ENCODE measurements at regions not wholly inside any gene's neighbourhood (a gene's known extent, or its start where the extent isn't known, plus 50 kb on each side); places are given as distances from the start of the nearest gene placed in this dataset.

GRCh38 chr4:111501946-111502345, 643.3 kb upstream of the FAM241A start:
- DNase-seq, result no peak
- Mint-ChIP-seq H3K27me3 (ENCODE audit: low read depth in 3 of 3) (no peaks in the 10 kb centered on the region), H3K4me1 (no peaks in the 10 kb centered on the region), H3K4me3 (no peak overlapping the region), H3K9me3 (peaks cover 0 to 40% (median 7%) of the 10 kb centered on the region in 6 donors), H3K27ac (no peak overlapping the region), H3K36me3 (no peaks in the 10 kb centered on the region)

- DNase-seq, result no peak
- Mint-ChIP-seq H3K27ac (no peak overlapping the region), H3K36me3 (no peaks in the 10 kb centered on the region), H3K9me3 (peaks cover 0 to 36% (median 6%) of the 10 kb centered on the region in 6 donors), H3K4me3 (no peak overlapping the region), H3K4me1 (no peaks in the 10 kb centered on the region), H3K27me3 (ENCODE audit: low read depth in 3 of 3) (no peaks in the 10 kb centered on the region)
Observed at GRCh38 chr4:111502626-111503025, 642.6 kb upstream of the FAM241A start.

GRCh38 chr4:111506706-111507105, 638.5 kb upstream of the FAM241A start:
- Mint-ChIP-seq H3K27ac (no peak overlapping the region), H3K27me3 (ENCODE audit: low read depth in 3 of 3) (no peaks in the 10 kb centered on the region), H3K4me1 (no peaks in the 10 kb centered on the region), H3K9me3 (peaks cover 0 to 39% (median 12%) of the 10 kb centered on the region in 6 donors), H3K36me3 (no peaks in the 10 kb centered on the region), H3K4me3 (no peak overlapping the region)
- no peak for DNase-seq

- Mint-ChIP-seq H3K27me3 (ENCODE audit: low read depth in 3 of 3) (no peaks in the 10 kb centered on the region), H3K27ac (no peak overlapping the region), H3K9me3 (peaks cover 6 to 36% (median 13%) of the 10 kb centered on the region in 6 donors), H3K36me3 (no peaks in the 10 kb centered on the region), H3K4me1 (no peaks in the 10 kb centered on the region), H3K4me3 (no peak overlapping the region)
- no peak for DNase-seq
Observed at GRCh38 chr4:111510535-111510934, 634.7 kb upstream of the FAM241A start.

- H3K36me3 Mint-ChIP-seq, result no peaks in the 10 kb centered on the region
- peaks cover 0 to 2% (median 0%) of the 10 kb centered on the region in 3 donors for H3K27me3 Mint-ChIP-seq (ENCODE audit: low read depth in 3 of 3)
- no peak overlapping the region for H3K4me3 Mint-ChIP-seq
- peaks cover 7 to 27% (median 12%) of the 10 kb centered on the region in 6 donors for H3K9me3 Mint-ChIP-seq
- DNase-seq, result no peak
- H3K4me1 Mint-ChIP-seq, result no peaks in the 10 kb centered on the region
- H3K27ac Mint-ChIP-seq, result no peak overlapping the region
Observed at GRCh38 chr4:111512081-111512783, 633.0 kb upstream of the FAM241A start.

GRCh38 chr4:111519683-111520082, 625.6 kb upstream of the FAM241A start:
- Mint-ChIP-seq H3K4me3 (no peak overlapping the region), H3K36me3 (no peaks in the 10 kb centered on the region), H3K4me1 (no peaks in the 10 kb centered on the region), H3K27ac (no peak overlapping the region), H3K27me3 (ENCODE audit: low read depth in 3 of 3) (peaks cover 0 to 2% (median 2%) of the 10 kb centered on the region in 3 donors), H3K9me3 (peaks cover 0 to 18% (median 7%) of the 10 kb centered on the region in 6 donors)
- no peak for DNase-seq

GRCh38 chr4:111530446-111530845, 614.8 kb upstream of the FAM241A start:
- H3K27me3 Mint-ChIP-seq (ENCODE audit: low read depth in 3 of 3), result peaks cover 0 to 7% (median 5%) of the 10 kb centered on the region in 3 donors
- no peak for DNase-seq
- H3K9me3 Mint-ChIP-seq, result peaks cover 13 to 72% (median 29%) of the 10 kb centered on the region in 6 donors
- H3K27ac Mint-ChIP-seq, result no peak overlapping the region
- H3K4me1 Mint-ChIP-seq, result no peaks in the 10 kb centered on the region
- H3K36me3 Mint-ChIP-seq, result no peaks in the 10 kb centered on the region
- H3K4me3 Mint-ChIP-seq, result no peak overlapping the region

GRCh38 chr4:111535792-111536191, 609.5 kb upstream of the FAM241A start:
- H3K27me3 Mint-ChIP-seq (ENCODE audit: low read depth in 3 of 3), result peaks cover 0 to 2% (median 1%) of the 10 kb centered on the region in 3 donors
- no peak overlapping the region for H3K27ac Mint-ChIP-seq
- no peak for DNase-seq
- H3K9me3 Mint-ChIP-seq, result peaks cover 5 to 27% (median 8%) of the 10 kb centered on the region in 6 donors
- H3K4me1 Mint-ChIP-seq, result no peaks in the 10 kb centered on the region
- H3K4me3 Mint-ChIP-seq, result no peak overlapping the region
- no peaks in the 10 kb centered on the region for H3K36me3 Mint-ChIP-seq

- H3K27ac Mint-ChIP-seq, result no peak overlapping the region
Observed at GRCh38 chr4:111537165-111537564, 608.1 kb upstream of the FAM241A start.

GRCh38 chr4:111537871-111538270, 607.4 kb upstream of the FAM241A start:
- no peak overlapping the region for H3K4me3 Mint-ChIP-seq
- H3K27ac Mint-ChIP-seq, result no peak overlapping the region
- peaks cover 0 to under 1% (median 0%) of the 10 kb centered on the region in 3 donors for H3K27me3 Mint-ChIP-seq (ENCODE audit: low read depth in 3 of 3)
- peaks cover 3 to 17% (median 7%) of the 10 kb centered on the region in 6 donors for H3K9me3 Mint-ChIP-seq
- no peaks in the 10 kb centered on the region for H3K36me3 Mint-ChIP-seq
- no peaks in the 10 kb centered on the region for H3K4me1 Mint-ChIP-seq
- DNase-seq, result no peak

More at GRCh38 chr4:111537165-111537564, 608.1 kb upstream of the FAM241A start:
- H3K9me3 Mint-ChIP-seq, result peaks cover 3 to 19% (median 8%) of the 10 kb centered on the region in 6 donors
- H3K4me1 Mint-ChIP-seq, result no peaks in the 10 kb centered on the region
- H3K4me3 Mint-ChIP-seq, result no peak overlapping the region
- H3K27me3 Mint-ChIP-seq (ENCODE audit: low read depth in 3 of 3), result peaks cover 0 to 1% (median 0%) of the 10 kb centered on the region in 3 donors
- DNase-seq, result no peak
- no peaks in the 10 kb centered on the region for H3K36me3 Mint-ChIP-seq

GRCh38 chr4:111540671-111541070, 604.6 kb upstream of the FAM241A start:
- H3K4me3 Mint-ChIP-seq, result no peak overlapping the region
- no peaks in the 10 kb centered on the region for H3K36me3 Mint-ChIP-seq
- peaks cover 0 to 10% (median 4%) of the 10 kb centered on the region in 6 donors for H3K9me3 Mint-ChIP-seq
- no peaks in the 10 kb centered on the region for H3K4me1 Mint-ChIP-seq
- no peak for DNase-seq
- H3K27ac Mint-ChIP-seq, result no peak overlapping the region
- no peaks in the 10 kb centered on the region for H3K27me3 Mint-ChIP-seq (ENCODE audit: low read depth in 3 of 3)

GRCh38 chr4:111542056-111542455, 603.2 kb upstream of the FAM241A start:
- no peak overlapping the region for H3K27ac Mint-ChIP-seq
- H3K36me3 Mint-ChIP-seq, result no peaks in the 10 kb centered on the region
- no peaks in the 10 kb centered on the region for H3K27me3 Mint-ChIP-seq (ENCODE audit: low read depth in 3 of 3)
- no peak overlapping the region for H3K4me3 Mint-ChIP-seq
- H3K4me1 Mint-ChIP-seq, result no peaks in the 10 kb centered on the region
- peaks cover under 1 to 11% (median 7%) of the 10 kb centered on the region in 6 donors for H3K9me3 Mint-ChIP-seq
- DNase-seq, result no peak

- Mint-ChIP-seq H3K27ac (no peak overlapping the region), H3K36me3 (no peaks in the 10 kb centered on the region)
- no peak for DNase-seq
Observed at GRCh38 chr4:111546881-111547280, 598.4 kb upstream of the FAM241A start.

GRCh38 chr4:111556141-111556781, 589.0 kb upstream of the FAM241A start:
- DNase-seq, result no peak
- no peak overlapping the region for H3K4me3 Mint-ChIP-seq

More at GRCh38 chr4:111546881-111547280, 598.4 kb upstream of the FAM241A start:
- Mint-ChIP-seq H3K27me3 (ENCODE audit: low read depth in 3 of 3) (no peaks in the 10 kb centered on the region), H3K9me3 (peaks cover 3 to 28% (median 12%) of the 10 kb centered on the region in 6 donors), H3K4me3 (no peak overlapping the region), H3K4me1 (no peaks in the 10 kb centered on the region)

More at GRCh38 chr4:111556141-111556781, 589.0 kb upstream of the FAM241A start:
- H3K4me1 Mint-ChIP-seq, result no peaks in the 10 kb centered on the region
- no peaks in the 10 kb centered on the region for H3K36me3 Mint-ChIP-seq
- H3K27me3 Mint-ChIP-seq (ENCODE audit: low read depth in 3 of 3), result no peaks in the 10 kb centered on the region
- no peak overlapping the region for H3K27ac Mint-ChIP-seq
- H3K9me3 Mint-ChIP-seq, result peaks cover 6 to 40% (median 24%) of the 10 kb centered on the region in 6 donors

Data from immature natural killer cell (primary cell).